Tibial artery (tissue), 4 donors: ENCODE measurements at regions not wholly inside any gene's neighbourhood (a gene's known extent, or its start where the extent isn't known, plus 50 kb on each side); places are given as distances from the start of the nearest gene placed in this dataset.
"Not testable (repeated sequence)": the region's sequence is repeated elsewhere in the genome, so short reads cannot be mapped to it uniquely, and the experiment has no call there.

Experiments used
- DNase-seq, 2 donors: peaks; one replicate each; pipeline ENCODE4 v3.0.0-alpha.2; 2019
- H3K27ac ChIP-seq, 2 donors: fragments of 200-600 bp; sonication (generic) in 1 of 2; 1 replicate in 1 of 2; 2 replicates in 1 of 2; pipeline ENCODE4 v1.5.1; 2018 to 2019; ENCODE audit warnings: mild to moderate bottlenecking in 1 of 2
- H3K27me3 ChIP-seq, 2 donors: fragments of 200-600 bp; sonication (generic) in 1 of 2; one replicate each; pipeline versions ENCODE4 v1.5.1 to v1.6.0; 2016 to 2019
- H3K36me3 ChIP-seq, 3 donors: fragments of 200-600 bp; sonication (generic) in 2 of 3; one replicate each; pipeline ENCODE4 v1.5.1; 2016 to 2019; ENCODE audit warnings: mild to moderate bottlenecking in 2 of 3
- H3K4me1 ChIP-seq, 4 donors: fragments of 200-600 bp; sonication (generic) in 2 of 4; 1 replicate in 3 of 4; 2 replicates in 1 of 4; pipeline ENCODE4 v1.5.1; 2016 to 2019
- H3K4me3 ChIP-seq, 2 donors: fragments of 200-600 bp; sonication (generic) in 1 of 2; 1 replicate in 1 of 2; 2 replicates in 1 of 2; pipeline ENCODE4 v1.5.1; 2018 to 2019; ENCODE audit warnings: mild to moderate bottlenecking in 2 of 2
- H3K9me3 ChIP-seq, 3 donors: fragments of 200-600 bp; sonication (generic) in 1 of 3; one replicate each; pipeline ENCODE4 v1.5.1; 2016 to 2019
- CTCF ChIP-seq, 2 experiments: fragments of 200-600 bp in 1 of 2; fragments of 450-650 bp in 1 of 2; IDR thresholded peaks; one replicate each; pipeline ENCODE4 v1.5.1; 2017 to 2019; ENCODE audit warnings: antibody characterized with exemption in 2 of 2, mild to moderate bottlenecking in 1 of 2, moderate library complexity in 1 of 2
- intact Hi-C: fragments of 100-400 bp; cut with DNase I; formaldehyde crosslinking; loops from one replicate; pipeline ENCODE4 v1.15.0; 2023; ENCODE audit warnings: low total_unique reads

- Histone ChIP-seq H3K27ac (no peak overlapping the region), H3K4me1 (no peaks in the 10 kb centered on the region), H3K27me3 (peaks cover 0 to 9% of the 10 kb centered on the region in 2 donors), H3K36me3 (no peaks in the 10 kb centered on the region), H3K9me3 (no peaks in the 10 kb centered on the region), H3K4me3 (no peak overlapping the region)
- TF ChIP-seq CTCF (IDR thresholded peaks at IDR 0.05): no peak
- peak in 1 of 2 donors; percentile 13 for DNase-seq
- intact Hi-C loops: no loop called here
Observed at GRCh38 chr1:20410503-20410902, 75.5 kb downstream of the CAMK2N1 start.

DNA sequence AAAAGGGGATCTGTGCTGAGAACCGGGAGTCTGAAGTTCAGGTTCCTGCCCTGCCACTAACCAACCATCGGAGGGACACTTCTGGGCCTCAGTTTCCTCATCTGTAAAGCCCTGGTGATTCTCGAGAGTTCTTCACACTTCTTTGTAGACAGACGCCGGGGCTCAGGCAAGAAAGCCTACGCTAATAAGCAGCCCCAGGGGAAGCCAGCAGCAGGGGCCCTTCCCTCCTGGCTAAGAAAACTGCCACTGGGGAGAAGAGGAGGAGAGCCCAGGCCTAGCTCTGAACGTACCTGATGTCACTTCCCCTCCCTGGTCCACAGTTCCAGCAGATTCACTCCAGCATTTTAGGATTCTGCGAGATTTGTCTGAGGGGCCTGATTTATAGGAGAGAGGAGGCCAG, 76.0 kb downstream of the CAMK2N1 start:
- no peak for TF ChIP-seq CTCF (IDR thresholded peaks at IDR 0.05)

DNA sequence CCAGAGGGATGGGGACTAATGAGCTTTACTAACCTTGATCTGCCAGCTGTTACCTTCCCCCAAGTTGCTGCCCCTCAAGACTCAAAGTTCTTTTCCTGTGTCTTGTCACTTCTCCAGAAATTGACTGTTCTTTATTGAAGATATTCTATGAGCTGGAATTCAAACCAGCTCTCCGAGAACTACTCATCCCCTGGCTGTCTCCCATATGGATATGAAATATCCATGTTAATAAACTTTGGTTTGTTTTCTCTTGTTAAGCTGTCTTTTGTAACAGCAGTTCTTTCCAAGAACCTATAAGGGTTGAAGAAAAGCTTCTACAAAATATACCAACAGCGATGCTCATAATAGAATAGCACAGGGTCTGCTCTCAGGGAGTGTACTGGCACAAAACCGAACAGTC, 77.0 kb downstream of the CAMK2N1 start:
- DNase-seq: no peak
- no peaks in the 10 kb centered on the region for H3K9me3 ChIP-seq
- intact Hi-C loops: no loop called here
- TF ChIP-seq CTCF (IDR thresholded peaks at IDR 0.05): no peak
- no peak overlapping the region for H3K4me3 ChIP-seq
- no peak overlapping the region for H3K27ac ChIP-seq
- H3K36me3 ChIP-seq: no peaks in the 10 kb centered on the region
- peaks cover 0 to 23% of the 10 kb centered on the region in 2 donors for H3K27me3 ChIP-seq
- H3K4me1 ChIP-seq: no peaks in the 10 kb centered on the region

More for the DNA sequence above, 76.0 kb downstream of the CAMK2N1 start:
- Histone ChIP-seq H3K36me3 (no peaks in the 10 kb centered on the region), H3K4me1 (no peaks in the 10 kb centered on the region), H3K27ac (no peak overlapping the region), H3K9me3 (no peaks in the 10 kb centered on the region), H3K27me3 (peaks cover 0 to 14% of the 10 kb centered on the region in 2 donors), H3K4me3 (no peak overlapping the region)
- DNase-seq: peak in 1 of 2 donors; percentile 11
- intact Hi-C loops: no loop called here

GRCh38 chr1:20408133-20408650, 77.8 kb downstream of the CAMK2N1 start:
- H3K4me3 ChIP-seq, H3K9me3 ChIP-seq, H3K36me3 ChIP-seq, H3K27ac ChIP-seq, intact Hi-C loops, H3K4me1 ChIP-seq: not testable (repeated sequence)
- H3K27me3 ChIP-seq: peaks cover 0 to 30% of the 10 kb centered on the region in 2 donors
- peak in 1 of 2 donors; percentile 19 for DNase-seq

DNA sequence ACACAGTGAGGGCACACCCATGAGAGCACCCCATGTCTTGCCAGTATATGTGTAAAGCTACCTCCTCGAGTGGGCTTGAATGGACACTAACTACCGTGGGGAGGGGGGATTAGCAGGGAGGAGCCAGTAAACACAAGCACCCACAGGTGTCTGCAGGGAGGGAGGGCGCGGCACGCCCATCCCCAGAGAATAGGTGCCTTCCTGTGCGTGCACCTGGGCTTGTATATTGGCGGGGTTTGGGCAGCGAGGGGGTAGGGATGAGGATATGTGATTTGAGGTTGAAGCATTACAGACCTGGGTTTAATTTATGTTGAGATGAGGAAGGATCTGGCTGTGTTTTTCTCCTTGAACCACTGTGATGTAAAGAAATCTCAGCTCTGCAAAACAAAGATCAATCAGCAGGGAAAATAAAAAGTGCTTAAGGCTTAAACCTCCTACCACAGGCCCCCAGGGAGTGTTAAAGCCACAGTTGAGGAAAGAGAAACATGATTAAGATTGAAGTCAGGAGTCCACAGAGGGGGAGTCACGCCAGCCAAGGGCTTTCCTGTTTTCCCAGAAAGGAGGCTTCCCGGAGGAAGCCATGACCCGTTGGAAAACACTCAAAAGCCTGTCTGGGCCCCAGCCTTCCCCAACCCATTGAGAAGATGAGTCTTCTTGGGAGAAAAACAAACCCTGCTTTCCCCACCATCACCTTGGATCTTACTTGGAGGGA, 80.0 kb downstream of the CAMK2N1 start:
- Histone ChIP-seq H3K4me3 (no peak overlapping the region), H3K4me1 (no peaks in the 10 kb centered on the region), H3K27me3 (peaks cover 0 to 51% of the 10 kb centered on the region in 2 donors), H3K27ac (no peak overlapping the region), H3K36me3 (no peaks in the 10 kb centered on the region), H3K9me3 (no peaks in the 10 kb centered on the region)
- DNase-seq: no peak
- TF ChIP-seq CTCF (IDR thresholded peaks at IDR 0.05): no peak
- intact Hi-C loops: no loop called here

GRCh38 chr1:20405051-20405754, 80.8 kb downstream of the CAMK2N1 start:
- intact Hi-C loops: no loop called here
- no peak for DNase-seq

More at GRCh38 chr1:20405051-20405754, 80.8 kb downstream of the CAMK2N1 start:
- no peak overlapping the region for H3K4me3 ChIP-seq
- H3K9me3 ChIP-seq: no peaks in the 10 kb centered on the region
- no peaks in the 10 kb centered on the region for H3K4me1 ChIP-seq
- H3K27me3 ChIP-seq: peaks cover 0 to 60% of the 10 kb centered on the region in 2 donors
- H3K27ac ChIP-seq: no peak overlapping the region
- no peak for TF ChIP-seq CTCF (IDR thresholded peaks at IDR 0.05)
- H3K36me3 ChIP-seq: no peaks in the 10 kb centered on the region
